HEK293 (cell line): ENCODE measurements at regions not wholly inside any gene's neighbourhood (a gene's known extent, or its start where the extent isn't known, plus 50 kb on each side); places are given as distances from the start of the nearest gene placed in this dataset.

Experiments
- CTCF ChIA-PET: fragments of 350-600 bp; formaldehyde crosslinking; extraction: SDS; loops from one replicate; lab custom pipeline; 2021; ENCODE audit warnings: antibody characterized with exemption; lab: Yijun Ruan, JAX
- POLR2A ChIA-PET: fragments of 300-600 bp; formaldehyde crosslinking; extraction: SDS; loops from one replicate; lab custom pipeline; 2020; ENCODE audit warnings: antibody characterized with exemption, inconsistent platforms; lab: Yijun Ruan, JAX
- H3K27ac ChIP-seq: fragments of 200-500 bp; sonication (Bioruptor generic); 2 replicates; pipeline ENCODE4 v1.5.1; 2014; ENCODE audit warnings: low read depth, low read length, control low read depth, inconsistent platforms; ENCODE audit errors: extremely low read depth
- H3K36me3 ChIP-seq, 2 experiments: fragments of 200-500 bp in 1 of 2; sonication (Bioruptor generic) in 1 of 2; 1 replicate in 1 of 2; 2 replicates in 1 of 2; pipeline ENCODE4 v1.5.1; 2014 to 2017; ENCODE audit warnings: inconsistent platforms in 2 of 2, low read length in 2 of 2; ENCODE audit not compliant: control insufficient read depth in 2 of 2, insufficient read depth in 1 of 2
- H3K4me1 ChIP-seq: fragments of 200-500 bp; sonication (Bioruptor generic); 2 replicates; pipeline ENCODE4 v1.5.1; 2014; ENCODE audit warnings: mild to moderate bottlenecking, low read length, inconsistent platforms; ENCODE audit not compliant: control insufficient read depth, insufficient read depth
- H3K4me3 ChIP-seq: 2 replicates; pipeline ENCODE4 v1.5.1; 2011; ENCODE audit warnings: low read depth, mild to moderate bottlenecking, control low read depth, low read length, moderate library complexity
- H3K9me3 ChIP-seq: fragments of 200-500 bp; sonication (Bioruptor generic); 2 replicates; pipeline ENCODE4 v1.5.1; 2014; ENCODE audit warnings: low read depth, low read length, inconsistent platforms; ENCODE audit not compliant: control insufficient read depth, insufficient read depth
- GLI2 ChIP-seq: fragments of 450-650 bp; formaldehyde crosslinking; IDR thresholded peaks from 2 replicates; pipeline ENCODE4; 2017; ENCODE audit warnings: missing biosample characterization, missing genetic modification characterization, low read depth, borderline replicate concordance
- GLIS2 ChIP-seq: fragments of 450-650 bp; formaldehyde crosslinking; IDR thresholded peaks from 2 replicates; pipeline ENCODE4 v1.5.1; 2016; ENCODE audit warnings: missing biosample characterization, missing genetic modification characterization
- OVOL3 ChIP-seq: fragments of 450-650 bp; formaldehyde crosslinking; IDR thresholded peaks from 2 replicates; pipeline ENCODE4 v1.5.1; 2016; ENCODE audit warnings: missing biosample characterization, missing genetic modification characterization
- ZBTB21 ChIP-seq: fragments of 450-650 bp; formaldehyde crosslinking; IDR thresholded peaks from 2 replicates; pipeline ENCODE4 v1.5.1; 2017; ENCODE audit warnings: missing biosample characterization, missing genetic modification characterization
- ZNF140 ChIP-seq: fragments of 450-650 bp; formaldehyde crosslinking; IDR thresholded peaks from 2 replicates; pipeline ENCODE4 v1.5.1; 2016; ENCODE audit warnings: missing biosample characterization, missing genetic modification characterization
- ZNF202 ChIP-seq: fragments of 450-650 bp; formaldehyde crosslinking; IDR thresholded peaks from 2 replicates; pipeline ENCODE4 v1.5.1; 2016; ENCODE audit warnings: missing biosample characterization, missing genetic modification characterization, borderline replicate concordance
- ZNF223 ChIP-seq: fragments of 450-650 bp; formaldehyde crosslinking; IDR thresholded peaks from 2 replicates; pipeline ENCODE4 v1.5.1; 2016; ENCODE audit warnings: missing biosample characterization, missing genetic modification characterization
- ZNF302 ChIP-seq: fragments of 450-650 bp; formaldehyde crosslinking; IDR thresholded peaks from 2 replicates; pipeline ENCODE4 v1.5.1; 2016; ENCODE audit warnings: missing biosample characterization, missing genetic modification characterization, low read depth
- ZNF350 ChIP-seq: fragments of 450-650 bp; formaldehyde crosslinking; IDR thresholded peaks from 2 replicates; pipeline ENCODE4 v1.5.0; 2017; ENCODE audit warnings: missing biosample characterization, mild to moderate bottlenecking, missing genetic modification characterization
- ZNF354C ChIP-seq: fragments of 450-650 bp; formaldehyde crosslinking; IDR thresholded peaks from 2 replicates; pipeline ENCODE4 v1.5.1; 2016; ENCODE audit warnings: missing biosample characterization, missing genetic modification characterization, low read depth, borderline replicate concordance
- ZNF433 ChIP-seq: fragments of 450-650 bp; formaldehyde crosslinking; IDR thresholded peaks from 2 replicates; pipeline ENCODE4 v1.5.1; 2016; ENCODE audit warnings: missing biosample characterization, missing genetic modification characterization, low read depth
- ZNF530 ChIP-seq: fragments of 450-650 bp; formaldehyde crosslinking; IDR thresholded peaks from 2 replicates; pipeline ENCODE4 v1.5.1; 2016; ENCODE audit warnings: low read depth, missing biosample characterization, missing genetic modification characterization
- ZNF548 ChIP-seq: fragments of 450-650 bp; formaldehyde crosslinking; IDR thresholded peaks from 2 replicates; pipeline ENCODE4 v1.5.1; 2016; ENCODE audit warnings: missing biosample characterization, missing genetic modification characterization
- ZNF629 ChIP-seq: fragments of 450-650 bp; formaldehyde crosslinking; IDR thresholded peaks from 2 replicates; pipeline ENCODE4 v1.5.1; 2017; ENCODE audit warnings: missing biosample characterization, missing genetic modification characterization
- ZNF777 ChIP-seq: fragments of 450-650 bp; formaldehyde crosslinking; IDR thresholded peaks from 2 replicates; pipeline ENCODE4 v1.5.1; 2017; ENCODE audit warnings: missing biosample characterization, missing genetic modification characterization, borderline replicate concordance
- ZSCAN30 ChIP-seq: fragments of 450-650 bp; IDR thresholded peaks from 2 replicates; pipeline ENCODE4 v1.5.1; 2018; ENCODE audit warnings: missing biosample characterization, mild to moderate bottlenecking, missing genetic modification characterization, moderate library complexity
- TF ChIP-seq, protein P1 (sequence below): fragments of 450-650 bp; formaldehyde crosslinking; IDR thresholded peaks from 2 replicates; pipeline ENCODE4 v1.5.1; 2016; ENCODE audit warnings: missing biosample characterization, missing genetic modification characterization
- TF ChIP-seq, protein P2 (sequence below): fragments of 450-650 bp; formaldehyde crosslinking; conservative IDR thresholded peaks from 2 replicates; pipeline ENCODE4 v1.5.1; 2016; ENCODE audit warnings: low read depth, missing biosample characterization, missing genetic modification characterization
- TF ChIP-seq, protein P3 (sequence below): fragments of 450-650 bp; formaldehyde crosslinking; IDR thresholded peaks from 2 replicates; pipeline ENCODE4; 2016; ENCODE audit warnings: missing biosample characterization, missing genetic modification characterization
- TF ChIP-seq, protein P4 (sequence below): fragments of 450-650 bp; formaldehyde crosslinking; IDR thresholded peaks from 2 replicates; pipeline ENCODE4 v1.5.1; 2017; ENCODE audit warnings: missing biosample characterization, missing genetic modification characterization

DNA sequence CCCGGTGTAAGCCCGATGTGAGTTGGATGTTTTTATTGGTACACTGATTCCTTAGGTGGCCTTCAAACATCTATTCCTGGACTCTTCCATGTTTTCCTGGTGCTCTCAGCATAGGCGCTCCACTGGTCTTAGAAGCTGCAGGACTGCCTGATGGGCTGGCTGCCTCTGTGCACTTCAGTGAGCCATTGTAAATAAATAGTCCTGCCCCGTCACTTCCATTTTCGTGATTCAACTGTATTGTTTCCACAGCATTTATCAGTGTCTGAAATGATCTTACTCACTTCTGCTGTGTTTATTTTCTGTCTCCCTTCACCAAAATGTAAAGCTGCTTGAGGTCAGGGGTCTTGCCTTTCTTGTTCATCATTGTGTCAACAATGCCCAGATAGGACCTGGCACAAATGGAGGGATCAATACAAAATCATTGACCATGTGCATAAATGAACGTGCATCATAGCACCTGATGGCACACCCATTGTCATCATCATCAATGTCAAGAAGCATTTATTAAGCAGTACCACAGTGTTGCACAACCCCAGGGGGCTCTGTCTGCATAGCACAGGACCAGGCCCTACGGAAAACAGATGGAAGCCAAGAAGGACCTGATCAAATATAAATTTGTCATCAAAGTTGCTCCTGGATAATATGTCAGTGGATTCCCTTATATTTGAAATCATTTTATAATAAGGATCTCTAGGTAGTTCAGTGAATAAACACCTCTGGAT is 66.6 kb upstream of the CPHXL start:
- ChIA-PET POLR2A (interaction anchor here (0.6 kb wide), 1 partner anchor 391 kb away, joined by 4 read pairs; no protein-coding TSS in a partner anchor), CTCF (interaction anchor here (0.6 to 1.2 kb wide), 2 partner anchors 23 to 1377 kb away, joined by 3 read pairs; no protein-coding TSS in a partner anchor)
- H3K36me3 ChIP-seq, result no peaks in the 10 kb centered on the region
- no peak for TF ChIP-seq GLI2 (tag by site-specific recombination)
- TF ChIP-seq OVOL3 (tag by site-specific recombination), result no peak
- TF ChIP-seq, protein P1, sequence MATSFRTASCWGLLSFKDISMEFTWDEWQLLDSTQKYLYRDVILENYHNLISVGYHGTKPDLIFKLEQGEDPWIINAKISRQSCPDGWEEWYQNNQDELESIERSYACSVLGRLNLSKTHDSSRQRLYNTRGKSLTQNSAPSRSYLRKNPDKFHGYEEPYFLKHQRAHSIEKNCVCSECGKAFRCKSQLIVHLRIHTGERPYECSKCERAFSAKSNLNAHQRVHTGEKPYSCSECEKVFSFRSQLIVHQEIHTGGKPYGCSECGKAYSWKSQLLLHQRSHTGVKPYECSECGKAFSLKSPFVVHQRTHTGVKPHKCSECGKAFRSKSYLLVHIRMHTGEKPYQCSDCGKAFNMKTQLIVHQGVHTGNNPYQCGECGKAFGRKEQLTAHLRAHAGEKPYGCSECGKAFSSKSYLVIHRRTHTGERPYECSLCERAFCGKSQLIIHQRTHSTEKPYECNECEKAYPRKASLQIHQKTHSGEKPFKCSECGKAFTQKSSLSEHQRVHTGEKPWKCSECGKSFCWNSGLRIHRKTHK (tag by site-specific recombination), result no peak
- TF ChIP-seq, protein P2, sequence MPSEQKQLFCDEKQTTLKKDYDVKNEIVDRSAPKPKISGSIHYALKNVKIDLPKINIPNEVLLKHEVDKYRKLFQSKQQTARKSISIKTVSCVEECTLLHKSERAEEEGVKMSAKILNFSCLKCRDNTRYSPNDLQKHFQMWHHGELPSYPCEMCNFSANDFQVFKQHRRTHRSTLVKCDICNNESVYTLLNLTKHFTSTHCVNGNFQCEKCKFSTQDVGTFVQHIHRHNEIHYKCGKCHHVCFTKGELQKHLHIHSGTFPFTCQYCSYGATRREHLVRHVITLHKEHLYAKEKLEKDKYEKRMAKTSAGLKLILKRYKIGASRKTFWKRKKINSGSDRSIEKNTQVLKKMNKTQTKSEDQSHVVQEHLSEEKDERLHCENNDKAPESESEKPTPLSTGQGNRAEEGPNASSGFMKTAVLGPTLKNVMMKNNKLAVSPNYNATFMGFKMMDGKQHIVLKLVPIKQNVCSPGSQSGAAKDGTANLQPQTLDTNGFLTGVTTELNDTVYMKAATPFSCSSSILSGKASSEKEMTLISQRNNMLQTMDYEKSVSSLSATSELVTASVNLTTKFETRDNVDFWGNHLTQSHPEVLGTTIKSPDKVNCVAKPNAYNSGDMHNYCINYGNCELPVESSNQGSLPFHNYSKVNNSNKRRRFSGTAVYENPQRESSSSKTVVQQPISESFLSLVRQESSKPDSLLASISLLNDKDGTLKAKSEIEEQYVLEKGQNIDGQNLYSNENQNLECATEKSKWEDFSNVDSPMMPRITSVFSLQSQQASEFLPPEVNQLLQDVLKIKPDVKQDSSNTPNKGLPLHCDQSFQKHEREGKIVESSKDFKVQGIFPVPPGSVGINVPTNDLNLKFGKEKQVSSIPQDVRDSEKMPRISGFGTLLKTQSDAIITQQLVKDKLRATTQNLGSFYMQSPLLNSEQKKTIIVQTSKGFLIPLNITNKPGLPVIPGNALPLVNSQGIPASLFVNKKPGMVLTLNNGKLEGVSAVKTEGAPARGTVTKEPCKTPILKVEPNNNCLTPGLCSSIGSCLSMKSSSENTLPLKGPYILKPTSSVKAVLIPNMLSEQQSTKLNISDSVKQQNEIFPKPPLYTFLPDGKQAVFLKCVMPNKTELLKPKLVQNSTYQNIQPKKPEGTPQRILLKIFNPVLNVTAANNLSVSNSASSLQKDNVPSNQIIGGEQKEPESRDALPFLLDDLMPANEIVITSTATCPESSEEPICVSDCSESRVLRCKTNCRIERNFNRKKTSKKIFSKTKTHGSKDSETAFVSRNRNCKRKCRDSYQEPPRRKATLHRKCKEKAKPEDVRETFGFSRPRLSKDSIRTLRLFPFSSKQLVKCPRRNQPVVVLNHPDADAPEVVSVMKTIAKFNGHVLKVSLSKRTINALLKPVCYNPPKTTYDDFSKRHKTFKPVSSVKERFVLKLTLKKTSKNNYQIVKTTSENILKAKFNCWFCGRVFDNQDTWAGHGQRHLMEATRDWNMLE (tag by site-specific recombination), result no peak
- no peak for TF ChIP-seq ZNF302 (tag by site-specific recombination)
- TF ChIP-seq ZNF202 (tag by site-specific recombination), result no peak
- TF ChIP-seq, protein P3, sequence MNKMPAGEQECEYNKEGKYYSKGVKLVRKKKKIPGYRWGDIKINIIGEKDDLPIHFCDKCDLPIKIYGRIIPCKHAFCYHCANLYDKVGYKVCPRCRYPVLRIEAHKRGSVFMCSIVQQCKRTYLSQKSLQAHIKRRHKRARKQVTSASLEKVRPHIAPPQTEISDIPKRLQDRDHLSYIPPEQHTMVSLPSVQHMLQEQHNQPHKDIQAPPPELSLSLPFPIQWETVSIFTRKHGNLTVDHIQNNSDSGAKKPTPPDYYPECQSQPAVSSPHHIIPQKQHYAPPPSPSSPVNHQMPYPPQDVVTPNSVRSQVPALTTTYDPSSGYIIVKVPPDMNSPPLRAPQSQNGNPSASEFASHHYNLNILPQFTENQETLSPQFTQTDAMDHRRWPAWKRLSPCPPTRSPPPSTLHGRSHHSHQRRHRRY (tag by site-specific recombination), result no peak
- TF ChIP-seq ZNF140, result no peak
- TF ChIP-seq ZNF433, result no peak
- TF ChIP-seq ZNF777, result no peak
- TF ChIP-seq, protein P4, sequence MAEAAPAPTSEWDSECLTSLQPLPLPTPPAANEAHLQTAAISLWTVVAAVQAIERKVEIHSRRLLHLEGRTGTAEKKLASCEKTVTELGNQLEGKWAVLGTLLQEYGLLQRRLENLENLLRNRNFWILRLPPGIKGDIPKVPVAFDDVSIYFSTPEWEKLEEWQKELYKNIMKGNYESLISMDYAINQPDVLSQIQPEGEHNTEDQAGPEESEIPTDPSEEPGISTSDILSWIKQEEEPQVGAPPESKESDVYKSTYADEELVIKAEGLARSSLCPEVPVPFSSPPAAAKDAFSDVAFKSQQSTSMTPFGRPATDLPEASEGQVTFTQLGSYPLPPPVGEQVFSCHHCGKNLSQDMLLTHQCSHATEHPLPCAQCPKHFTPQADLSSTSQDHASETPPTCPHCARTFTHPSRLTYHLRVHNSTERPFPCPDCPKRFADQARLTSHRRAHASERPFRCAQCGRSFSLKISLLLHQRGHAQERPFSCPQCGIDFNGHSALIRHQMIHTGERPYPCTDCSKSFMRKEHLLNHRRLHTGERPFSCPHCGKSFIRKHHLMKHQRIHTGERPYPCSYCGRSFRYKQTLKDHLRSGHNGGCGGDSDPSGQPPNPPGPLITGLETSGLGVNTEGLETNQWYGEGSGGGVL, result no peak
- no peak for TF ChIP-seq ZNF350 (tag by site-specific recombination)
- TF ChIP-seq ZNF530 (tag by site-specific recombination), result no peak
- TF ChIP-seq ZNF629 (tag by site-specific recombination), result no peak
- TF ChIP-seq ZNF354C (tag by site-specific recombination), result no peak
- TF ChIP-seq ZNF548 (tag by site-specific recombination), result no peak
- TF ChIP-seq ZNF223, result no peak
- no peak for TF ChIP-seq ZBTB21
- TF ChIP-seq GLIS2 (tag by site-specific recombination), result no peak
- no peak for TF ChIP-seq ZSCAN30 (tag by site-specific recombination)
- no peaks in the 10 kb centered on the region for H3K4me1 ChIP-seq
- H3K27ac ChIP-seq, result no peak overlapping the region
- no peak overlapping the region for H3K4me3 ChIP-seq
- H3K9me3 ChIP-seq, result no peaks in the 10 kb centered on the region
